Hippocampal formation (tissue), 2 donors: ENCODE measurements at regions not wholly inside any gene's neighbourhood (a gene's known extent, or its start where the extent isn't known, plus 50 kb on each side); places are given as distances from the start of the nearest gene placed in this dataset.
"Not testable (repeated sequence)": the region's sequence is repeated elsewhere in the genome, so short reads cannot be mapped to it uniquely, and the experiment has no call there.

Experiments used
- DNase-seq, 2 donors: peaks; one replicate each; lab custom pipeline; 2025; lab: John Stamatoyannopoulos, UW

DNA sequence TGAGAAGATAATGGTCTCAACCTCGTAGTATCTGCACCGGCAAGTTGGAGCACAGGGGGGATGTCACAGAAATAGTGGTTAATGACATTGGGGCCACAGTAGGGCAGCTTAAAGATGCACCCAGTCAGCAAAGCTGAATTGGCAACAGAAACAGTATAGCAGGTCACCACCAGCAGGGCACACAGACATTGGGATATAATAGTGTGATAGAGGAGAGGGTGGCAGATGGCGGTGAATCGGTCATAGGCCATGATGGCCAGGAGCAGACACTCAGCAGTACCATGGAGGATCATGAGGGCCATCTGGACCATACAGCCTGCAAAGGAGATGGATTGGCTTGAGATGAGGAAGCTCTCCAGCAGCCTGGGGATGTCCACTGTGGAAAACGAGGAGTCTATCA lies 106.0 kb upstream of the OR9Q1 start:
- no peak for DNase-seq

DNA sequence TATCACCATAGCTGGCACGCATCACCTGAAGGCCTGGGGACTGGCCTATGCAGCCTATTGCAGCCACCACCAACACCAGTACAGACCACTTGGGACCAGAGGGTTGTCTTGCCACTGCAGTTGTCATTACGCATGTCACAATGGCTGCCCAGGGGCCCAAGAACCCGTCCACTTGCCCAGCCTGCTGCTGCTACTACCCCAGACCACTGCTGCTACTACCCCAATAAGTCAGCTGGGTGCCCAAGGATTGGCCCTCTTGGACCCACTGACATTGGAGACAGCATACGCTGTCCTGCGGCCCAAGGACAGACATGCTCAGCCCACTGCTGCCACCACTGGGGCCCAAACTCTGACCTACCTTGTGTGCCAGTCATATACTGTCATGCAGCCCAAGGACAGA lies 102.7 kb upstream of the OR9Q1 start:
- DNase-seq = no peak

DNA sequence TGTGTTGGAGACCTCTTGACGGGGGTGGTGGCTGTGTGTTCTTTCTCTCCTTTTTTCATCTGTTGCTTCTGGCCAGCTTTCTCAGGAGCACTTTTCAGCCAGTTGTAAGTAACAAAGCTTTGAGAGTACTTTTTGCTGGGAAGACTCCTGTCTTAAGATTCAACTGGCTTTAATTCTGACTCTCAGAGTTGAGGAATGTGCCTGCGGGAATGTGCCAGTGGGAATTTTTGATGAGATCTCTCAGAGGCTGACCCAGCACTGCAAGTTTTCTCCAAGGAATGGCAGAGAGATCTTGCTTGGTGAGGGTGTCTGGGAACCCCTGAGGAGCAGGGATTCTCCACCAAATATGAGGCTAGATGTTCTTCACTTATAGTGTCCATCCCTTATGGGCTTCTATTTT lies 91.6 kb upstream of the OR9Q1 start:
- no peak for DNase-seq

DNA sequence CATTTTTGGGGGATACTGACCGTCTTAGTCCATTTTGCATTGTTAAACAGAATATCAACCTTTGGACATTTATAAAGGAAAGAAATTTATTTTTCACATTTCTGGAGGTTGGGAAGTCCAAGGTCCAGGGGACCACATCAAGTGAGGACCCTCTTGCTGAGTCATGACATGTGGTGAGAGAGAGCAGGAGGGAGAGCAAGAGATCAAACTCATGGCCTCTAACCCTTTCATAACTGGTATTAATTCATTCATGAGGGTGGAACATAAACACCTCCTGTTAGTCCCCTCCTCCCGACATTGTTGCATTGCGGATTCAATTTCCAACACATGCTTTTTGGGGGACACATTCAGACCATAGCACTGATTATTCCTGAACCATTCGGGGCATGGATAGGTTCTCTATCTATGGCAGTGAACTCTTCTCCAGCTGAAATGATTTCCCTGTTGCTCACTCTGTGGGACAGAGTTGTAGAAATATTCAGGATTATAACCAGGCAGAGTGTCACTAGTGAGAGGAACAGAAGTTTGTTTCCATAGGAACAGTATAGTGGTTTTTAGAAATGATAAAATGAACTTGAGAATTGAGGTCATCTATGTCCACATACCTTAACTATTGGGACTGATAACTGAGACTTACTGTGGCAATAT lies 88.2 kb upstream of the OR9Q1 start:
- DNase-seq = no peak

DNA sequence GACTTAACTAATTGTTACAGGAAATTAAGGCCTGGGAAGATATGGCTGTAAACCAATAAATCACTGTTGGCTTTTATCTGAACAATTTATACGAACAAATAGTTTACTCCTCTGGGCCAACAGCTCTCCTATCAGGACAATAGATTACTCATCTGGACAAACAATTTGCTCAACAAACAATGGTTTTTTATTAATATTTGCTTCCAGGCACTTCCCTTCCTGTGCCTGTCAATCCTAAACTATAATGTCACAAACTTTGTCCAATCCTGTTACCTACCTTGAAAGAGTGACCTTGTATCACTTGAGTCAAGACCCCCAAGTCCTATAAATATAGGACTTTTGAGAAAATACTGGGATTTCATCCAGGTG lies 87.6 kb upstream of the OR9Q1 start:
- no peak for DNase-seq

DNA sequence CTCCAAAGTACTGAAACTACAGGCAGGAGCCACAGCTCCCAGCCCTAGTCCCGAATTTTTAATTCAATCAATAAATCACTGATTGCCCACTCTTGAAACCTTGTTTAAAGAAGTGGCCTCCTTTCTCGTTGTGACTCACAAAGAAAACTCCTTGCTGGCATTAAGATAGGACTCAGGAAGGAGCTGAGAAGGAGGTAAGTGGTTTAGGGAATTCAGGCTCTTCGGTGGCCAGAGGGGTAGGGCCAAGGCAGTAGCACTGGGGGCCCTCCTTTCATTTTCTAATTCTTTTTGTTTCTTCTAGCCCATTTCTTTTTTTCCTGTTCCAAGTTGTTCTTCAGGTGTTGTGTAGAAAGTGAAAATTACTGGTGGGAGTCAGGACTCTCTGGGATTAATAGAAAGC lies 86.2 kb upstream of the OR9Q1 start:
- DNase-seq = no peak

DNA sequence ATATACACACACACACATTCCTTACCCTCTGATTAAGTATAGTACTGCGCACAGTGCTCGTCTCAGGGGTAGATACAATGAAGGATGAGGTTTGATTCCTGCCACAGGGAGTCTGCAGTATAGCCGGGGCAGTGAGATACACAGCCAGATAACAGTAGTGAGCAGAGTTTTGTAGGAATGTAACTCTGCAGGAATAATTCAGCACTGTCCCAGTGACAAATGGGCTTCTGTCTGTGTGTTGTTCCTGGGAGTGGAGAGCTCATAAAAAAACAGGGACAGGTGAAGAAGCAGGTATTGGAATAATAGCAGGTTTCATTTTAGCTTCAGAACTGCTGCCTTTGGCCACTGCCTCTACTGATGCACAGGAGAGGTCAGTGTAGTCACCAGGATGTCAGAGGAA lies 85.3 kb upstream of the OR9Q1 start:
- DNase-seq = no peak

DNA sequence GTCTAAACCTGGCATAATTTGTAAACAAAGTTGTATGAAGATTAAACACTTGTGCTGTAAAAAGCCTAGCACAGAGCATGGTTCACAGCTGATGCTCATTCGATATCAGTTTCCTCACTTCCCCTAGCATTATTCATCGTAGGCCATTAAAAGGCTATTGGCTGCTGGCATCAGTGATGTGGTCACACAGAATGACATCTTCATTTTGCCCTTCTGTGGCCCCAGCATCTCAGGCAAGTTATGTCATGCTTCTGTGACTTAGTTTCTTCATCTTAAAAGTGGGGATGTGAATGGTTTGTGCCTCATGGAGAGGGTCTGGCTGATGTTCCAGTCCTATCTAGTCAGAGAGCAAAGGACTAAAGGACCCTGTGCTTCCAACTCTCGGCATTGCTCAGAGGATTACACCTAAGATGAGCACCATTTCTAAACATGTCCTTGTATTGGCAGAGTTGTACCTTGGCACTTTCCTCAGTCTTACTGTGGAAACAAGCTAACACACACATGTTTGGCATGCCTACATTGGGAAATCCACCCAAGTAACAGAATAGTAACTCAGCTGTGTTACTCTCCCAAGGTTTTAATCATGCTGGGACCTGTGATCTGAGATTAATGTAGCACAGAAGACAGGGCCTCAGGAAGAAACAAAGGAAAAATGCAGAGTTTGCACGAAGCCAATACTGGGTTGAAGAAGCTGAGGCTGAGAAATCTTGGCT lies 83.5 kb upstream of the OR9Q1 start:
- DNase-seq = no peak

DNA sequence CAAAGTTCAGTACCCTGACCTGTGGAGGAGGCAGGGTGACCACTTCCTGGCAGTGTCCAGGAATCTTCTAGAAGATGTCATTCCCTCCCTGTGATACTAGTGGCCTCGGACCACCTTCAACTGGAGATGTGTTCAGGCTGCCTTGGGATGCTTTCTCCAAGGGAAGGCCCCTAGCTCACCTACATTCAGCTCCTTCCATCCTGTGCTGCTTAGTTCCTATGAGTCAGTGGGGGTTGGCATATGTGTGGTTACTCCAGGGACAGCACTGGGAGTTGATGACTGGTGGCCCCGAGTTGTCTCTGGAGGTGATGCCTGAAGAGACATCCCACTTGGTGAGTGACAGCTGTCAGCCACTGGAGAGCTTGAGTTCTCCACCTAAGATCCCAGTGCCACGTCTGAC lies 81.8 kb upstream of the OR9Q1 start:
- no peak for DNase-seq

DNA sequence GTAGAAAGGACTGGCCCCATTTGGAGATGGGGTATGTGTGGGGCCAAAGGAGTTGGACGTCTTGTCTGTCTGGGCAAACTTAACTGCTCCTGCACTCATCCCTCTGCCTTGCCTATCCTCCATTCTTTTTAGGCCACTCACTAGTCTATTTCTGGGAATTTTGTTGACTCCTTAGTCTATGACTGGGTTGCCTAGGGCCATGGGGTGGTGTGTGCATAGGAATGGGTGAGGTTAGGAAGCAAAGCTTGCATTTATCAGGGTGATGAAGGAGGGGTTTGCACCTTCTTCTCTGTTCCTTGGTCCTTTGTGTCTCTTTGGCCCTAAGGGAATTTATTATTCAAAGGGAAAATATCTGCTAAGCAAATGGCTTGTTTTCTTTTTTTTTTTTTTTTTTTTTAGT lies 80.9 kb upstream of the OR9Q1 start:
- no peak for DNase-seq

DNA sequence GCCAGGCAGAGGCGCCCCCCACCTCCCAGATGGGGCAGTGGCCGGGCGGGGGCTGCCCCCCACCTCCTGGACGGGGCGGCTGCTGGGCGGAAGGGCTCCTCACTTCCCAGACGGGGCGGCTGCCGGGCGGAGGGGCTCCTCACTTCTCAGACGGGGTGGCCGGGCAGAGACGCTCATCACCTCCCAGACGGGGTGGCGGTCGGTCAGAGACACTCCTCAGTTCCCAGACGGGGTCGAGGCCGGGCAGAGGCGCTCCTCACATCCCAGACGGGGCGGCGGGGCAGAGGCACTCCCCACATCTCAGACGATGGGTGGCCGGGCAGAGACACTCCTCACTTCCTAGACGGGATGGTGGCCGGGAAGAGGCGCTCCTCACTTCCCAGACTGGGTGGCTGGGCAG lies 79.9 kb upstream of the OR9Q1 start:
- DNase-seq = not testable (repeated sequence)

DNA sequence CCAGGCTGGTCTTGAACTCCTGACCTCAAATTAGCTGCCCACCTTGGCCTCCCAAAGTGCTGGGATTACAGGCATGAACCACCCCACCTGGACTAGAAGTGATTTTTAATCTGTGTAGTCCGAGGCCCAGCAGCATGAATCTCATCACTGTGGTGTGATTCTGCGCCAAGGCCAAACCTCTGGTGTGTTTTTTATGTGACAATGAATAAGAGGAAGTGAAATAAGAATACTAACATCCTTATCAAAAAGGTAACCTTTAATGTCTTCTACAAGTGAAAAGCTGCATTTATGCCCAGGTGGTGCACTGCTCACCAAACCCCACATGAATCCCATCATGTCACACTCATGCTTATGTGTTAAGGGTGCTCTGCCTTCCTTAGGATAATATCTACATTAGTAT lies 77.1 kb upstream of the OR9Q1 start:
- no peak for DNase-seq

DNA sequence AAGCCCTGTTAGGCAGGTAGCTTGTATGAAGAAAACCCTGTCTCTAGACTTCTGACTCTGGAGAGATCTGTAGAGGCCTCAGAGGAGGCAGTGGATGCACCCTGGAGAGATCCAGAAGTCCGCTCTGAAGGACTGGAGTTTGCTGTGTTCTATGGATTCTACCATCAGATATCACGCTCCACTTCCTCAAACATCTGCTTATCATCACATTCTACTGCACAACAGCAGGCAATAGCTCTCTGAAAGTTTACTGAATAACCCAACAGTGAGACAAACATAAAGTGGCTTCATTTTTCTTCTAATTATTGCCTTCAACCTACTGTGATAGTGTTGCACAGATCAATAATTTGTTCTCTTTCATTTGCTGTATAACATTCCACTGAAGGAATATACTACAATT lies 59.0 kb upstream of the OR9Q1 start:
- no peak for DNase-seq

DNA sequence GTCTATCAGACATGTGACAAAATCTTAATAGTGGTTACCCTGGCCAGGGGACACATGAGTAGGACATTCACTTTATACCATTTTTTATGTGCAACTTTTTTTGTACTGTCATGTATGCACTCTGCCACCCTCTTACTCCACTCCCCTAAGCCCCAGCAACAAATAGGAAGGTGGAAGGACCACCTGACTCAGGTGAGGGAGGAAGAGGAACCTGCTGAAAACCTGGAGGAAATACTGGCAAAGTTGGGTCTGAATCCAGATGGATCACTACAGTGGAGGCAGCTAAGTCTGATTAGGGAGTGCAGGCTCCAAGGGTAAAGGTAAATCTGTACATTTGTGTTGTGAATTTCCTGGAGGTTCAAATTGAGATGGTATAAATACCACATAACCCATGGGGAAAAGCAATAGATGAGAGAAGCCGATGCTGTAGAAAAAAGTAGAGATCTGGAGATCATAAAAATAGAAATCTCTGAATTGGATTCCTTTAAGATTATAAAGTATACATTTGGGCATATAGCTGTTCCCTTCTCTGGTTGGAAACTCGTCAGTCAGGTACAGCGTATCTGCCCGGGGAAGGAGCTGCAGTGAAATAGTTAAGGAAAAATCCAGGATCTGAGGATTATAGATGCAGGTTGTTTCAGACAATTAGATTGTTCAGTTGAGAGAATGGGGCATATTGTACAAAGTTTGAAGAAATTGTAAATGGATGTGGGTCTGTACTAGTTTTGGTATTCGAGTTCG lies 52.2 kb upstream of the OR9Q1 start:
- no peak for DNase-seq

DNA sequence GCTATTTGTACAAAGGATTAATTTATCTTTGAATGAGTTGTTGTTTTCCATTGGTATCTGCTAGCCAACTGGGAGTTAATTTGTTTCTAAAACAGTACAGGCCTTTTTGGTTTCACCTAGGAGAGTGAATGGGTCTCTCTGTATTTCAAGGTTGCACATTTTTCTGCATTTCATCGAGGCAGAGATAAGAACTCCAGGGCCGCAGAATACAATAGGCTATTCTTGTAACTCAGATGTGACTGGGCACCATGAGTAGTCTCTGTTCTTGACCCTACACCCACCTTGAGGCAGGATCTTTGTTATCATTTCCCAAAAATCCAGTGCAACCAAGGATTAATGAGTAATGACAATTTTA lies 51.7 kb upstream of the OR9Q1 start:
- DNase-seq = no peak
